Natural killer cell (primary cell): ENCODE measurements at regions not wholly inside any gene's neighbourhood (a gene's known extent, or its start where the extent isn't known, plus 50 kb on each side); places are given as distances from the start of the nearest gene placed in this dataset.

ENCODE experiments used
- ATAC-seq, 3 donors: fragments of 150-1000 bp in 2 of 3; fragments of 200-7000 bp in 1 of 3; cut with Tn5 transposase; 1 replicate in 1 of 3; 2 replicates in 2 of 3; pipeline ENCODE4 v1.10.0; 2021; ENCODE audit warnings: mild to moderate bottlenecking in 2 of 3, moderate library complexity in 2 of 3
- DNase-seq, 2 donors: peaks; one replicate each; pipeline versions ENCODE4 v3.0.0 to v3.0.0-alpha.2; 2013 to 2021; ENCODE audit warnings: mixed read lengths in 1 of 2
- H3K27ac ChIP-seq: one replicate; pipeline ENCODE4 v1.5.1; 2013; ENCODE audit warnings: mild to moderate bottlenecking, low read length
- H3K27me3 ChIP-seq: one replicate; pipeline ENCODE4 v1.6.1; 2013; ENCODE audit warnings: low read length; ENCODE audit not compliant: control insufficient read depth, insufficient read depth
- H3K36me3 ChIP-seq: one replicate; pipeline ENCODE4 v1.6.1; 2013; ENCODE audit warnings: low read length; ENCODE audit not compliant: control insufficient read depth, insufficient read depth
- H3K4me1 ChIP-seq: one replicate; pipeline ENCODE4 v1.6.1; 2013; ENCODE audit warnings: low read length; ENCODE audit not compliant: control insufficient read depth, insufficient read depth
- H3K4me3 ChIP-seq: one replicate; pipeline ENCODE4 v1.5.1; 2013; ENCODE audit warnings: low read length
- H3K9me3 ChIP-seq: one replicate; pipeline ENCODE4 v1.6.1; 2013; ENCODE audit warnings: low read length; ENCODE audit not compliant: control insufficient read depth, insufficient read depth
- H3K27ac Mint-ChIP-seq, 2 donors: one replicate each; pipeline ENCODE4 v1.8.0; 2022; ENCODE audit warnings: mild to moderate bottlenecking in 2 of 2, mixed read lengths in 2 of 2, moderate library complexity in 1 of 2
- H3K27me3 Mint-ChIP-seq, 2 donors: one replicate each; pipeline ENCODE4 v1.8.0; 2022; ENCODE audit warnings: low read depth in 2 of 2, mixed read lengths in 2 of 2
- H3K36me3 Mint-ChIP-seq: one replicate; pipeline ENCODE4 v1.8.0; 2022; ENCODE audit warnings: mixed read lengths
- H3K4me1 Mint-ChIP-seq, 2 donors: one replicate each; pipeline ENCODE4 v1.8.0; 2022; ENCODE audit warnings: mixed read lengths in 2 of 2
- H3K4me3 Mint-ChIP-seq: one replicate; pipeline ENCODE4 v1.8.0; 2022; ENCODE audit warnings: mild to moderate bottlenecking, moderate library complexity, mixed read lengths
- H3K9me3 Mint-ChIP-seq, 2 donors: one replicate each; pipeline ENCODE4 v1.8.0; 2022; ENCODE audit warnings: mixed read lengths in 2 of 2
- WGBS: methylation state at CpG from one replicate; pipeline ENCODE4 v1.1.7; 2013; ENCODE audit warnings: missing lambda C conversion rate; ENCODE audit not compliant: insufficient coverage; 5-methylcytosine and 5-hydroxymethylcytosine counted together
- intact Hi-C: fragments of 100-400 bp; cut with micrococcal nuclease; formaldehyde crosslinking; loops from one replicate; pipeline ENCODE4 v1.14.2; 2022
- TF ChIP-seq, protein P1 (sequence below): fragments of 200-600 bp; IDR thresholded peaks from one replicate; pipeline ENCODE4 v1.8.0; 2022; ENCODE audit warnings: antibody characterized with exemption

DNA sequence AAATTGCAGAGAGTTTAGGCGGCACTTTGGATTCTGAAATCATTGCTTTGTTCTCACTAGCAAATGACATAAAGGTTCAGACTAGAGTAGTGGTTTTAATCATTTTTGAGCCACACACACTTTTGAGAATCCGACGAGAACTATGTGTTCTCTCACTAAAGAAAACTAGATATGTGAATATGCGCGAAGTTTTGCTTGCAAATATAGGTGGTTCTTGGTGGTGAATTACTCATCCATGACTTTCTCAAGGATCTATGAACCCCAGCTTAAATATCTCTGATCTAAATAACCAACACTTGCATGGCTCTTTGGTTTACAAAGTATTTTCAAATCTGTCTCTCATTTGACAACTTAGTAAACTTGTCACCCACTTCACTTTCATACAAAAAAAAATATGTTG lies 54.8 kb downstream of the NOG start:
- Histone ChIP-seq H3K4me1 (no peaks in the 10 kb centered on the region), H3K27me3 (no peaks in the 10 kb centered on the region), H3K36me3 (no peaks in the 10 kb centered on the region), H3K9me3 (no peaks in the 10 kb centered on the region), H3K4me3 (no peak overlapping the region), H3K27ac (no peak overlapping the region)
- TF ChIP-seq, protein P1, sequence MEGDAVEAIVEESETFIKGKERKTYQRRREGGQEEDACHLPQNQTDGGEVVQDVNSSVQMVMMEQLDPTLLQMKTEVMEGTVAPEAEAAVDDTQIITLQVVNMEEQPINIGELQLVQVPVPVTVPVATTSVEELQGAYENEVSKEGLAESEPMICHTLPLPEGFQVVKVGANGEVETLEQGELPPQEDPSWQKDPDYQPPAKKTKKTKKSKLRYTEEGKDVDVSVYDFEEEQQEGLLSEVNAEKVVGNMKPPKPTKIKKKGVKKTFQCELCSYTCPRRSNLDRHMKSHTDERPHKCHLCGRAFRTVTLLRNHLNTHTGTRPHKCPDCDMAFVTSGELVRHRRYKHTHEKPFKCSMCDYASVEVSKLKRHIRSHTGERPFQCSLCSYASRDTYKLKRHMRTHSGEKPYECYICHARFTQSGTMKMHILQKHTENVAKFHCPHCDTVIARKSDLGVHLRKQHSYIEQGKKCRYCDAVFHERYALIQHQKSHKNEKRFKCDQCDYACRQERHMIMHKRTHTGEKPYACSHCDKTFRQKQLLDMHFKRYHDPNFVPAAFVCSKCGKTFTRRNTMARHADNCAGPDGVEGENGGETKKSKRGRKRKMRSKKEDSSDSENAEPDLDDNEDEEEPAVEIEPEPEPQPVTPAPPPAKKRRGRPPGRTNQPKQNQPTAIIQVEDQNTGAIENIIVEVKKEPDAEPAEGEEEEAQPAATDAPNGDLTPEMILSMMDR, result no peak
- intact Hi-C loops, result no loop called here
- no peaks in the 10 kb centered on the region for H3K36me3 Mint-ChIP-seq
- DNase-seq (no peak), ATAC-seq (no peak)
- H3K27me3 Mint-ChIP-seq, result peaks cover 25 to 59% of the 10 kb centered on the region in 2 donors
- no peak overlapping the region for H3K27ac Mint-ChIP-seq
- H3K4me1 Mint-ChIP-seq, result no peaks in the 10 kb centered on the region
- WGBS, result 100% methylated on average over 1 of the region's 5 CpGs
- no peaks in the 10 kb centered on the region for H3K9me3 Mint-ChIP-seq
- no peak overlapping the region for H3K4me3 Mint-ChIP-seq

DNA sequence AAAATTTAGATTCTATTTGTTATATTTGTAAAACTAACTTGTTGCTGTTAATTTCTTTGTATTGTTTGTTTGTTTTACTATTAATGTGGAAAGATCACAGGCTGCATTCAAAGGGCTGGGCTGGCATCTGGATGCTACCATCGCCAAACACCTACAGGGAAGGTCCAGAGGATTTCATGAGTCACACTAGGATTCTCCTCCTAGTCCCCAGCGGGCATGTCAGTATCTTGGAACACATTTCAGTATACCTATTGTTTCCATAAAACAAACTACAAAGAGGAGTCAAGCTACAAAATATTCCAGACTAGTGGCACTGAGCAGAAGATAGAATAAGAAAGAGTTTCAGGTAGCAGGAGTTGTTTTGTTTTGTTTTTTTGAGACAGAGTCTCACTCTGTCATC lies 55.3 kb downstream of the NOG start:
- no peak overlapping the region for H3K27ac ChIP-seq
- no peaks in the 10 kb centered on the region for H3K9me3 ChIP-seq
- Mint-ChIP-seq H3K4me3 (no peak overlapping the region), H3K9me3 (no peaks in the 10 kb centered on the region), H3K27ac (no peak overlapping the region), H3K36me3 (no peaks in the 10 kb centered on the region), H3K27me3 (peaks cover 25 to 64% of the 10 kb centered on the region in 2 donors), H3K4me1 (no peaks in the 10 kb centered on the region)
- no peak overlapping the region for H3K4me3 ChIP-seq
- no peak for DNase-seq
- 85% methylated on average over 2 of the region's 2 CpGs for WGBS
- H3K27me3 ChIP-seq, result no peaks in the 10 kb centered on the region
- TF ChIP-seq, protein P1, result no peak
- intact Hi-C loops, result no loop called here
- H3K36me3 ChIP-seq, result no peaks in the 10 kb centered on the region
- no peak for ATAC-seq
- no peaks in the 10 kb centered on the region for H3K4me1 ChIP-seq

DNA sequence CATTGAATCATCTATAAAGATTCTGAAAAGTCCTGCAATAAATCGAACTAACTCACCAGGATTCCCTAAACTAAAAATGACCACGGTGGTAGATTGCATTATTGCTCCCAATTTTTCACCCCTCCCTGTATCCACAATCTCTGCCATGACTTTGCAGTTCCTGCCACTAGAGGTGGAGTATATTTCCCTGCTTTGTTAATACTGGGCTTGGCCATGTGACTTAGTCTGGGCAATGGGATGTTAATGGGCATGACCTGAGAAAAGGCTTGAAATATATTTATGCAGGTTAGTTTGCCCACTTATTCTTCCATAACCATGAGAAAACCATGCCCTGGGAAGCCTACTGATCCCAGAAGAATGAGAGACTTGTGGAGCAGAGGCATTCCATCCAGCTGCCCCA lies 59.1 kb downstream of the NOG start:
- 40% methylated on average over 2 of the region's 2 CpGs for WGBS
- H3K4me3 Mint-ChIP-seq, result no peak overlapping the region
- no peaks in the 10 kb centered on the region for H3K4me1 Mint-ChIP-seq
- peaks cover 24 to 68% of the 10 kb centered on the region in 2 donors for H3K27me3 Mint-ChIP-seq
- TF ChIP-seq, protein P1, result no peak
- no peaks in the 10 kb centered on the region for H3K36me3 Mint-ChIP-seq
- no peak overlapping the region for H3K27ac Mint-ChIP-seq
- DNase-seq, result no peak
- no peaks in the 10 kb centered on the region for H3K9me3 ChIP-seq
- H3K4me3 ChIP-seq, result no peak overlapping the region
- intact Hi-C loops, result no loop called here
- ATAC-seq, result no peak
- H3K4me1 ChIP-seq, result no peaks in the 10 kb centered on the region
- peaks cover 2% of the 10 kb centered on the region for H3K27me3 ChIP-seq
- H3K27ac ChIP-seq, result no peak overlapping the region
- no peaks in the 10 kb centered on the region for H3K9me3 Mint-ChIP-seq
- H3K36me3 ChIP-seq, result no peaks in the 10 kb centered on the region

DNA sequence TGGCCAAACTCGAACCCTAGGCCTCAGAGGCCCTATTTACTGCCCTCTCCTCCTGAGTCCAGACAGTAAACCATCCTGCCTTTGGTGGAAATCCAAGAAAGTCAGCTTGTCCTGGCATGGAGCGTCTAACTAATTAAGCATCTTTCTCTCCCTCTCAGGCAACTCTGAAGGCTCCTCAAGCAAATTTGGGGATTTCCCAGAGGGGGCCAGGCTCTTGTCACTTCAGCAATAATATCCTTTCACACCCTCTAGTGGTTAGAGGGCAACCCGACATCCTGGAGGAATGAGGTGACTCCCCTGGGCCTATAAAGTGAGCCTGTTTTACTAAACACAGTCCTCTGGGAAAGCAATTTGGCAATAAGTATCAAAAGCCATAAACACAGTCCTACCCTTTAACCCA lies 60.4 kb downstream of the NOG start:
- peaks cover 2% of the 10 kb centered on the region for H3K27me3 ChIP-seq
- no peaks in the 10 kb centered on the region for H3K9me3 Mint-ChIP-seq
- peak; percentile 24 to 57 (median 38) for ATAC-seq
- H3K4me3 Mint-ChIP-seq, result no peak overlapping the region
- H3K36me3 ChIP-seq, result no peaks in the 10 kb centered on the region
- no peaks in the 10 kb centered on the region for H3K36me3 Mint-ChIP-seq
- H3K27ac Mint-ChIP-seq, result no peak overlapping the region
- no peaks in the 10 kb centered on the region for H3K4me1 Mint-ChIP-seq
- TF ChIP-seq, protein P1, result no peak
- no peak overlapping the region for H3K27ac ChIP-seq
- no peaks in the 10 kb centered on the region for H3K4me1 ChIP-seq
- WGBS, result 36% methylated on average over 3 of the region's 3 CpGs
- DNase-seq, result peak in 1 of 2 donors; percentile 86
- H3K27me3 Mint-ChIP-seq, result peaks cover 28 to 69% of the 10 kb centered on the region in 2 donors
- no peaks in the 10 kb centered on the region for H3K9me3 ChIP-seq
- intact Hi-C loops, result no loop called here
- no peak overlapping the region for H3K4me3 ChIP-seq
